ENCODE measurements at regions not wholly inside any gene's neighbourhood (a gene's known extent, or its start where the extent isn't known, plus 50 kb on each side); places are given as distances from the start of the nearest gene placed in this dataset.

DNA sequence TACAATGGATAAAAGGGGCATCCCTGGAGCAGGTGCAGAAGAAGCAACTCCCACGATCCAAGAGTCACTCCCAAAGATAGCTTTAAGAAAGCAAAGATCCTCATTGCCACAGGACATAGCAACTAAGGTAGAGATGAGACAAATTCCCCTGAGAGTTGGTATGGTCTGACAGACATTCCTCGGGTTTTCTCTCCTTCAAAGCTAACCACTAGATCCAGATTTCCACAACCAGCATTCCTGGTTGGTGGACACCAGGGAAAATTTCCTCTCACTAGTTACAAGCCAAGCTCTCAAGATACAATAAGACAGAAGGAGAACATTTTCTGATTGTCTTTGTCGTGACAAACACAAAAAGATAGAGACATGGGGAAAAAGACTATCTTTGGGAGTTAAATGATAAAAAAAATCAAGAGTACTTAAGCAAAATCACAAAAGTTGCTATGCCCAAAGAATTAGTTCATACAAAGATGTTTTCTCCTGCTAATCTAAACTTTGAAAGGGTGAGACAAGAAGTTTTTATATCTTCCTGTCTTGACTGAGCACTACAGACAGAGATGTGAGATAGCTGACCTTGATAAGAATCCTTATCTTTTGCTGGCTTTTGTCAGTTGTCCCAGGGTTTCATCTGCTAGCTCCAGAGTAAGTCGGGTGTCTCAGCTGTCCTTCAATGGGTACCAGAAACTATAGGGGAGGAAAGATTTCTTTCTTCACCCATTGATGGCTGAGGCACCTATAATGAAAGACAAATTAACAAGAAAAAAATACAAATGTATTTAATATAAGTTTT lies 200.5 kb downstream of the CENPC start:
- ChIA-PET POLR2A (no interaction called here), CTCF (interaction anchor here (1.0 kb wide), 1 partner anchor 18 kb away, joined by 3 read pairs; no protein-coding TSS in a partner anchor)
- Histone ChIP-seq H3K79me2 (ENCODE audit: control insufficient read depth, insufficient read depth, low read length) (no peaks in the 10 kb centered on the region), H3K4me3 (replicated peaks in 1 of 3; ENCODE audit: insufficient read depth in 1 of 3, low read depth in 1 of 3, low read length in 3 of 3) (no peak overlapping the region), H3K9ac (replicated peaks; ENCODE audit: extremely low read depth, insufficient read depth, low read length) (no peak overlapping the region), H3K36me3 (ENCODE audit: control insufficient read depth in 2 of 2, extremely low read depth in 1 of 2, insufficient read depth in 2 of 2, low read length in 2 of 2) (no peaks in the 10 kb centered on the region), H3K27me3 (ENCODE audit: control insufficient read depth in 2 of 2, insufficient read depth in 2 of 2, low read length in 2 of 2) (peaks cover 0 to 4% of the 10 kb centered on the region in 2 experiments), H4K20me1 (replicated peaks; ENCODE audit: control insufficient read depth, extremely low read depth, insufficient read depth, low read length) (no peaks in the 10 kb centered on the region), H2AFZ (ENCODE audit: low read depth, low read length) (no peak overlapping the region), H3K4me2 (ENCODE audit: insufficient read depth, low read length) (no peak overlapping the region), H3K9me3 (replicated peaks; ENCODE audit: control insufficient read depth, insufficient read depth, low read length) (no peaks in the 10 kb centered on the region), H3K9me1 (replicated peaks; ENCODE audit: control insufficient read depth, extremely low read depth, insufficient read depth, low read length) (no peaks in the 10 kb centered on the region), H3K27ac (ENCODE audit: insufficient read depth, low read depth, low read length) (no peak overlapping the region), H3K4me1 (ENCODE audit: control insufficient read depth, extremely low read depth, insufficient read depth, low read length) (no peaks in the 10 kb centered on the region)
- FAIRE-seq (no peak), DNase-seq (ENCODE audit: low read depth, low spot score) (no peak)
- no TSS peak for BruUV-seq (replicated peaks)
- dilution Hi-C loops (cut with MboI; ENCODE audit: extremely low pct_ligation_motif_present, low sequenced_read_pairs): no loop called here
- TF ChIP-seq EZH2 (IDR thresholded peaks at IDR 0.05; ENCODE audit: borderline replicate concordance, low read depth, low read length, severe bottlenecking) (no peak), POLR2AphosphoS5 (IDR thresholded peaks at IDR 0.05; ENCODE audit: insufficient read depth, low read depth, low read length) (no peak), JUN (IDR thresholded peaks at IDR 0.05; ENCODE audit: borderline replicate concordance, insufficient read depth, insufficient read length, low read depth) (no peak), MYC (IDR thresholded peaks at IDR 0.05; ENCODE audit: low read depth, low read length) (no peak), FOS (IDR thresholded peaks at IDR 0.05; ENCODE audit: borderline replicate concordance, insufficient read depth, low read length) (no peak)
- intact Hi-C loops (cut with micrococcal nuclease): loop anchor here (1.0 kb wide), 1 partner anchor 27 kb away; no protein-coding TSS in a partner anchor

DNA sequence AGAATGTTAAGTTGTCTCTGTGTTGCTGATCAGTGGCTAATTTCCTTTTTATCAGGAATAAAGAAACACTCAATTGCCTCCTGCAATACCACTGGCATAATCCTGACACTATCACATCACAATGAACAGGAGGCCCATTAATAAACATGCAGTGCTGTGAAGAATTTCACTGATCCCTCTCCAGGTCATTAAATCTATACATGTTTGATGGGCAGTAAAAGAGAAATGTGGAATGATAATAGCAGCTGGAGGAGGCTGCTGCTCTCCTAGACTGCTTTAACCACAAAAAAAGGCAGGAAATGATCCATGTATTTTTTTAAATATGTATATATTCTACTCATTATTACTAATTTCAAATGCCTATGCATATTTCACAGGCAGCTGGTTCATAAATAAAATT lies 202.1 kb downstream of the CENPC start:
- Histone ChIP-seq H3K9me1 (replicated peaks; ENCODE audit: control insufficient read depth, extremely low read depth, insufficient read depth, low read length) (no peaks in the 10 kb centered on the region), H2AFZ (ENCODE audit: low read depth, low read length) (no peak overlapping the region), H3K27ac (ENCODE audit: insufficient read depth, low read depth, low read length) (no peak overlapping the region), H3K4me3 (replicated peaks in 1 of 3; ENCODE audit: insufficient read depth in 1 of 3, low read depth in 1 of 3, low read length in 3 of 3) (no peak overlapping the region), H4K20me1 (replicated peaks; ENCODE audit: control insufficient read depth, extremely low read depth, insufficient read depth, low read length) (no peaks in the 10 kb centered on the region), H3K79me2 (ENCODE audit: control insufficient read depth, insufficient read depth, low read length) (no peaks in the 10 kb centered on the region), H3K9me3 (replicated peaks; ENCODE audit: control insufficient read depth, insufficient read depth, low read length) (no peaks in the 10 kb centered on the region), H3K4me1 (ENCODE audit: control insufficient read depth, extremely low read depth, insufficient read depth, low read length) (no peaks in the 10 kb centered on the region), H3K27me3 (ENCODE audit: control insufficient read depth in 2 of 2, insufficient read depth in 2 of 2, low read length in 2 of 2) (peaks cover 0 to 6% of the 10 kb centered on the region in 2 experiments), H3K9ac (replicated peaks; ENCODE audit: extremely low read depth, insufficient read depth, low read length) (no peak overlapping the region), H3K36me3 (ENCODE audit: control insufficient read depth in 2 of 2, extremely low read depth in 1 of 2, insufficient read depth in 2 of 2, low read length in 2 of 2) (no peaks in the 10 kb centered on the region), H3K4me2 (ENCODE audit: insufficient read depth, low read length) (no peak overlapping the region)
- FAIRE-seq (no peak), DNase-seq (ENCODE audit: low read depth, low spot score) (no peak)
- TF ChIP-seq, protein P1, sequence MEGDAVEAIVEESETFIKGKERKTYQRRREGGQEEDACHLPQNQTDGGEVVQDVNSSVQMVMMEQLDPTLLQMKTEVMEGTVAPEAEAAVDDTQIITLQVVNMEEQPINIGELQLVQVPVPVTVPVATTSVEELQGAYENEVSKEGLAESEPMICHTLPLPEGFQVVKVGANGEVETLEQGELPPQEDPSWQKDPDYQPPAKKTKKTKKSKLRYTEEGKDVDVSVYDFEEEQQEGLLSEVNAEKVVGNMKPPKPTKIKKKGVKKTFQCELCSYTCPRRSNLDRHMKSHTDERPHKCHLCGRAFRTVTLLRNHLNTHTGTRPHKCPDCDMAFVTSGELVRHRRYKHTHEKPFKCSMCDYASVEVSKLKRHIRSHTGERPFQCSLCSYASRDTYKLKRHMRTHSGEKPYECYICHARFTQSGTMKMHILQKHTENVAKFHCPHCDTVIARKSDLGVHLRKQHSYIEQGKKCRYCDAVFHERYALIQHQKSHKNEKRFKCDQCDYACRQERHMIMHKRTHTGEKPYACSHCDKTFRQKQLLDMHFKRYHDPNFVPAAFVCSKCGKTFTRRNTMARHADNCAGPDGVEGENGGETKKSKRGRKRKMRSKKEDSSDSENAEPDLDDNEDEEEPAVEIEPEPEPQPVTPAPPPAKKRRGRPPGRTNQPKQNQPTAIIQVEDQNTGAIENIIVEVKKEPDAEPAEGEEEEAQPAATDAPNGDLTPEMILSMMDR (IDR thresholded peaks at IDR 0.05; ENCODE audit: extremely low read depth in 1 of 2, insufficient read depth in 1 of 2, low read depth in 1 of 2, low read length in 2 of 2): no peak
- TF ChIP-seq, protein P2, sequence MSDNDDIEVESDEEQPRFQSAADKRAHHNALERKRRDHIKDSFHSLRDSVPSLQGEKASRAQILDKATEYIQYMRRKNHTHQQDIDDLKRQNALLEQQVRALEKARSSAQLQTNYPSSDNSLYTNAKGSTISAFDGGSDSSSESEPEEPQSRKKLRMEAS (IDR thresholded peaks at IDR 0.05; ENCODE audit: insufficient read depth, insufficient read length): no peak
- TF ChIP-seq FOS (IDR thresholded peaks at IDR 0.05; ENCODE audit: borderline replicate concordance, insufficient read depth, low read length): no peak
- TF ChIP-seq POLR2AphosphoS5 (IDR thresholded peaks at IDR 0.05; ENCODE audit: insufficient read depth, low read depth, low read length): no peak
- no peak for TF ChIP-seq EZH2 (IDR thresholded peaks at IDR 0.05; ENCODE audit: borderline replicate concordance, low read depth, low read length, severe bottlenecking)
- TF ChIP-seq POLR2A (IDR thresholded peaks at IDR 0.05; ENCODE audit: low read depth, low read length): no peak
- TF ChIP-seq JUN (IDR thresholded peaks at IDR 0.05; ENCODE audit: borderline replicate concordance, insufficient read depth, insufficient read length, low read depth): no peak
- TF ChIP-seq GATA2 (IDR thresholded peaks at IDR 0.05; ENCODE audit: insufficient read depth, insufficient read length, low read depth, low read length): no peak
- no peak for TF ChIP-seq MYC (IDR thresholded peaks at IDR 0.05; ENCODE audit: low read depth, low read length)
- intact Hi-C loops (cut with micrococcal nuclease): no loop called here
- dilution Hi-C loops (cut with MboI; ENCODE audit: extremely low pct_ligation_motif_present, low sequenced_read_pairs): no loop called here
- ChIA-PET CTCF (no interaction called here), POLR2A (no interaction called here)
- BruUV-seq (replicated peaks): no TSS peak

Measured in endothelial cell of umbilical vein (primary cell).